ENCODE measurements at regions not wholly inside any gene's neighbourhood (a gene's known extent, or its start where the extent isn't known, plus 50 kb on each side); places are given as distances from the start of the nearest gene placed in this dataset.
"Not testable (repeated sequence)": the region's sequence is repeated elsewhere in the genome, so short reads cannot be mapped to it uniquely, and the experiment has no call there.

GRCh38 chr2:145755019-145755837 is 1235.3 kb upstream of the ZEB2 start:
- no peak for FAIRE-seq

GRCh38 chr2:145753966-145754365 is 1234.0 kb upstream of the ZEB2 start:
- FAIRE-seq, result no peak

GRCh38 chr2:145753041-145753608 is 1233.2 kb upstream of the ZEB2 start:
- no peak for FAIRE-seq

GRCh38 chr2:145752091-145752806 is 1232.3 kb upstream of the ZEB2 start:
- no peak for FAIRE-seq

- FAIRE-seq, result no peak
Measured at GRCh38 chr2:145751629-145752028, 1231.7 kb upstream of the ZEB2 start.

GRCh38 chr2:145751155-145751554 is 1231.2 kb upstream of the ZEB2 start:
- FAIRE-seq, result no peak

- no peak for FAIRE-seq
Measured at GRCh38 chr2:145750612-145751011, 1230.7 kb upstream of the ZEB2 start.

- FAIRE-seq, result no peak
Measured at GRCh38 chr2:145750144-145750543, 1230.2 kb upstream of the ZEB2 start.

- no peak for FAIRE-seq
Measured at GRCh38 chr2:145749556-145749955, 1229.6 kb upstream of the ZEB2 start.

- no peak for FAIRE-seq
Measured at GRCh38 chr2:145748927-145749326, 1229.0 kb upstream of the ZEB2 start.

- no peak for FAIRE-seq
Measured at GRCh38 chr2:145747715-145748114, 1227.8 kb upstream of the ZEB2 start.

- FAIRE-seq, result not testable (repeated sequence)
Measured at GRCh38 chr2:145745387-145745721, 1225.4 kb upstream of the ZEB2 start.

GRCh38 chr2:145744541-145745386 is 1224.8 kb upstream of the ZEB2 start:
- FAIRE-seq, result no peak

GRCh38 chr2:145743011-145743410 is 1223.1 kb upstream of the ZEB2 start:
- FAIRE-seq, result no peak

GRCh38 chr2:145741636-145742035 is 1221.7 kb upstream of the ZEB2 start:
- no peak for FAIRE-seq

- FAIRE-seq, result no peak
Measured at GRCh38 chr2:145741181-145741580, 1221.3 kb upstream of the ZEB2 start.

GRCh38 chr2:145740302-145740701 is 1220.4 kb upstream of the ZEB2 start:
- no peak for FAIRE-seq

- FAIRE-seq, result no peak
Measured at GRCh38 chr2:145739681-145740080, 1219.8 kb upstream of the ZEB2 start.

GRCh38 chr2:145736871-145737270 is 1217.0 kb upstream of the ZEB2 start:
- FAIRE-seq, result no peak

GRCh38 chr2:145731467-145731866 is 1211.5 kb upstream of the ZEB2 start:
- FAIRE-seq, result no peak

- FAIRE-seq, result no peak
Measured at GRCh38 chr2:145729993-145730770, 1210.3 kb upstream of the ZEB2 start.

GRCh38 chr2:145729481-145729880 is 1209.6 kb upstream of the ZEB2 start:
- no peak for FAIRE-seq

Data from colon (tissue), 2 donors.